ENCODE measurements at regions not wholly inside any gene's neighbourhood (a gene's known extent, or its start where the extent isn't known, plus 50 kb on each side); places are given as distances from the start of the nearest gene placed in this dataset.

DNA sequence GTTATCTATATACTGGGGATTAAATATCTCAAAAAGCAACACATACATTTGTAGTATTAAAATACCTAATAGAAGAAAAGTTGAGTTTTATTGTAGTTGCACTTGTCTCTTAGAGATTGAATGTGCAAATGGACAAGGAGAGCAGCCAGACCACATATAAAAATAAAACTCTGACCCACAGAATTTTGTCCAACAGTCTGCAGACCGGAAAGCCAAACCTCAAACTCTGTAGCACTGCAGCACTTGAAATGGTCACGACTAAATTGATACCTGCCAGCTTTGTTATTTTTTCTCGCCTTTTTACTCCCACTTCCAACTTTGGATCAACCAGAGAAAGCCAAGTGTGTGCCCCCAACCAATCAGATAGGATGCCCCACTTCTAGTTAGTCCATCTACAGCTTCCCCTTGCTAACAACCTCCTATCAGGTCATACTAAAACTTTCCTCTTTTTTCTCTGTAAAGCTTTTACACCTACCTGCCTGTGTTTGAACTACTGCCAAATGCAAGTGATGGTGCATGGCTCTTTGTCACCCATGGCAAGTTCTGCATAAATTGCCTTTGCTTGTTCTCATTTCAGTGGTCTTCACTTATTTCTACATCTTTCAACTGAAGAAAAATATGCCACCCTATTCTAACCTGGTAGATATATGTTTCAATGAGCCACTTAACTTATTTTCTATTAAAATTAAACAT lies 1250.7 kb upstream of the SPRY2 start:
- Histone ChIP-seq H3K9ac (ENCODE audit: control insufficient read depth, insufficient read depth, low read length) (no peak overlapping the region), H3K4me1 (ENCODE audit: control insufficient read depth, insufficient read depth, low read length) (no peaks in the 10 kb centered on the region), H4K20me1 (ENCODE audit: control insufficient read depth, insufficient read depth) (no peaks in the 10 kb centered on the region), H3K4me3 (no peak overlapping the region), H2AFZ (ENCODE audit: control insufficient read depth, low read depth, low read length) (no peak overlapping the region), H3K79me2 (ENCODE audit: control insufficient read depth, insufficient read depth, low read length) (no peaks in the 10 kb centered on the region), H3K27me3 (replicated peaks in 1 of 2; ENCODE audit: control insufficient read depth in 2 of 2, insufficient read depth in 2 of 2, low read length in 1 of 2) (no peaks in the 10 kb centered on the region), H3K36me3 (ENCODE audit: control insufficient read depth in 2 of 2, insufficient read depth in 2 of 2, low read length in 1 of 2) (no peaks in the 10 kb centered on the region), H3K27ac (ENCODE audit: control insufficient read depth, insufficient read depth) (no peak overlapping the region), H3K4me2 (ENCODE audit: control insufficient read depth, insufficient read depth) (no peak overlapping the region), H3K9me3 (replicated peaks; ENCODE audit: control insufficient read depth, insufficient read depth, low read length) (no peaks in the 10 kb centered on the region)
- ChIA-PET SMC1A (ENCODE audit: uncharacterized antibody, unreplicated experiment) (interaction anchor here (1.5 kb wide), 1 partner anchor 20 kb away, joined by 3 read pairs; no protein-coding TSS in a partner anchor), CTCF (no interaction called here), RAD21 (ENCODE audit: unreplicated experiment) (interaction anchor here (1.0 kb wide), 1 partner anchor 24 kb away, joined by 3 read pairs; no protein-coding TSS in a partner anchor), POLR2A (no interaction called here)
- no peak for TF ChIP-seq SUPT20H (IDR thresholded peaks at IDR 0.05; ENCODE audit: borderline replicate concordance, control insufficient read depth, low read depth, low read length)
- TF ChIP-seq IRF5 (IDR thresholded peaks at IDR 0.05; ENCODE audit: borderline replicate concordance): no peak
- no peak for TF ChIP-seq YBX1 (IDR thresholded peaks at IDR 0.05)
- TF ChIP-seq SP1 (IDR thresholded peaks at IDR 0.05; ENCODE audit: low read depth, low read length): no peak
- TF ChIP-seq, protein P1, sequence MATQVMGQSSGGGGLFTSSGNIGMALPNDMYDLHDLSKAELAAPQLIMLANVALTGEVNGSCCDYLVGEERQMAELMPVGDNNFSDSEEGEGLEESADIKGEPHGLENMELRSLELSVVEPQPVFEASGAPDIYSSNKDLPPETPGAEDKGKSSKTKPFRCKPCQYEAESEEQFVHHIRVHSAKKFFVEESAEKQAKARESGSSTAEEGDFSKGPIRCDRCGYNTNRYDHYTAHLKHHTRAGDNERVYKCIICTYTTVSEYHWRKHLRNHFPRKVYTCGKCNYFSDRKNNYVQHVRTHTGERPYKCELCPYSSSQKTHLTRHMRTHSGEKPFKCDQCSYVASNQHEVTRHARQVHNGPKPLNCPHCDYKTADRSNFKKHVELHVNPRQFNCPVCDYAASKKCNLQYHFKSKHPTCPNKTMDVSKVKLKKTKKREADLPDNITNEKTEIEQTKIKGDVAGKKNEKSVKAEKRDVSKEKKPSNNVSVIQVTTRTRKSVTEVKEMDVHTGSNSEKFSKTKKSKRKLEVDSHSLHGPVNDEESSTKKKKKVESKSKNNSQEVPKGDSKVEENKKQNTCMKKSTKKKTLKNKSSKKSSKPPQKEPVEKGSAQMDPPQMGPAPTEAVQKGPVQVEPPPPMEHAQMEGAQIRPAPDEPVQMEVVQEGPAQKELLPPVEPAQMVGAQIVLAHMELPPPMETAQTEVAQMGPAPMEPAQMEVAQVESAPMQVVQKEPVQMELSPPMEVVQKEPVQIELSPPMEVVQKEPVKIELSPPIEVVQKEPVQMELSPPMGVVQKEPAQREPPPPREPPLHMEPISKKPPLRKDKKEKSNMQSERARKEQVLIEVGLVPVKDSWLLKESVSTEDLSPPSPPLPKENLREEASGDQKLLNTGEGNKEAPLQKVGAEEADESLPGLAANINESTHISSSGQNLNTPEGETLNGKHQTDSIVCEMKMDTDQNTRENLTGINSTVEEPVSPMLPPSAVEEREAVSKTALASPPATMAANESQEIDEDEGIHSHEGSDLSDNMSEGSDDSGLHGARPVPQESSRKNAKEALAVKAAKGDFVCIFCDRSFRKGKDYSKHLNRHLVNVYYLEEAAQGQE (IDR thresholded peaks at IDR 0.05; ENCODE audit: low read depth, low read length): no peak
- TF ChIP-seq RAD51 (IDR thresholded peaks at IDR 0.05): no peak
- TF ChIP-seq PKNOX1 (IDR thresholded peaks at IDR 0.05): no peak
- no peak for TF ChIP-seq CBX5 (IDR thresholded peaks at IDR 0.05; ENCODE audit: low read depth)
- no peak for TF ChIP-seq BMI1 (IDR thresholded peaks at IDR 0.05; ENCODE audit: borderline replicate concordance)
- TF ChIP-seq PAX8 (IDR thresholded peaks at IDR 0.05): no peak
- TF ChIP-seq FOS (IDR thresholded peaks at IDR 0.05; ENCODE audit: borderline replicate concordance, extremely low read depth, insufficient read length): no peak
- TF ChIP-seq, protein P2, sequence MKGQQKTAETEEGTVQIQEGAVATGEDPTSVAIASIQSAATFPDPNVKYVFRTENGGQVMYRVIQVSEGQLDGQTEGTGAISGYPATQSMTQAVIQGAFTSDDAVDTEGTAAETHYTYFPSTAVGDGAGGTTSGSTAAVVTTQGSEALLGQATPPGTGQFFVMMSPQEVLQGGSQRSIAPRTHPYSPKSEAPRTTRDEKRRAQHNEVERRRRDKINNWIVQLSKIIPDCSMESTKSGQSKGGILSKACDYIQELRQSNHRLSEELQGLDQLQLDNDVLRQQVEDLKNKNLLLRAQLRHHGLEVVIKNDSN (IDR thresholded peaks at IDR 0.05; ENCODE audit: borderline replicate concordance, extremely low read length, insufficient read depth, low read depth, low read length): no peak
- no peak for TF ChIP-seq RUNX3 (IDR thresholded peaks at IDR 0.05; ENCODE audit: low read length)
- in situ Hi-C loops (cut with MboI) (no loop called here), intact Hi-C loops (cut with micrococcal nuclease; ENCODE audit: unreplicated experiment) (no loop called here)
- DNase-seq (ENCODE audit: low read depth, low spot score): no peak
- FAIRE-seq: no peak
- WGBS (ENCODE audit: insufficient coverage, insufficient replicate concordance, low lambda C conversion rate, missing lambda C conversion rate): 17% methylated on average over 3 of the region's 3 CpGs
- ATAC-seq: peak; percentile 42
- BruUV-seq (replicated peaks): no TSS peak

All from GM12878 (cell line).